ENCODE measurements at regions not wholly inside any gene's neighbourhood (a gene's known extent, or its start where the extent isn't known, plus 50 kb on each side); places are given as distances from the start of the nearest gene placed in this dataset.

DNA sequence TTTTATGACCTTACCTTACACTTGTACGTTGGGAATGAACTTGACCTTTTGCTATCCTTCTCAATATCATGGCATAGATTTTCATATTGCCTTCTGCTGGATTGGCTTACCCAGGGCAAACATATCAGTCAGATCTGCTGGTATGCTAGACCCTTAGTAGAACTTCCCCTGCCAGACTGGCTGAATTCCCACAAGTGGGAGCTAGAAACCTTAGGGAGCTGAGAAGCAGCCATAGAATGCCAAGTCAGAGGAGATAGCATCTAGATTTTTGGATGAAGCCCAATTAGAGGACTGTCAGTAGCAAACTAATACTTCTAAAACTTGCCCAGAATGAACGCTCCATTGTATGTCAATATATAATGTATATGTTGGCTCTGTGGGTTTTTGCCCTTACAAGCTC lies 385.0 kb downstream of the NXPH1 start:
- no peak for TF ChIP-seq EZH2 (IDR thresholded peaks at IDR 0.05; ENCODE audit: low read depth)
- TF ChIP-seq, protein P1, sequence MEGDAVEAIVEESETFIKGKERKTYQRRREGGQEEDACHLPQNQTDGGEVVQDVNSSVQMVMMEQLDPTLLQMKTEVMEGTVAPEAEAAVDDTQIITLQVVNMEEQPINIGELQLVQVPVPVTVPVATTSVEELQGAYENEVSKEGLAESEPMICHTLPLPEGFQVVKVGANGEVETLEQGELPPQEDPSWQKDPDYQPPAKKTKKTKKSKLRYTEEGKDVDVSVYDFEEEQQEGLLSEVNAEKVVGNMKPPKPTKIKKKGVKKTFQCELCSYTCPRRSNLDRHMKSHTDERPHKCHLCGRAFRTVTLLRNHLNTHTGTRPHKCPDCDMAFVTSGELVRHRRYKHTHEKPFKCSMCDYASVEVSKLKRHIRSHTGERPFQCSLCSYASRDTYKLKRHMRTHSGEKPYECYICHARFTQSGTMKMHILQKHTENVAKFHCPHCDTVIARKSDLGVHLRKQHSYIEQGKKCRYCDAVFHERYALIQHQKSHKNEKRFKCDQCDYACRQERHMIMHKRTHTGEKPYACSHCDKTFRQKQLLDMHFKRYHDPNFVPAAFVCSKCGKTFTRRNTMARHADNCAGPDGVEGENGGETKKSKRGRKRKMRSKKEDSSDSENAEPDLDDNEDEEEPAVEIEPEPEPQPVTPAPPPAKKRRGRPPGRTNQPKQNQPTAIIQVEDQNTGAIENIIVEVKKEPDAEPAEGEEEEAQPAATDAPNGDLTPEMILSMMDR (conservative IDR thresholded peaks at IDR 0.05), result no peak
